H9 (cell line): ENCODE measurements at regions not wholly inside any gene's neighbourhood (a gene's known extent, or its start where the extent isn't known, plus 50 kb on each side); places are given as distances from the start of the nearest gene placed in this dataset.

ENCODE experiments used
- DNase-seq: peaks from one replicate; pipeline ENCODE4 v3.0.0-alpha.2; 2017
- H2AFZ ChIP-seq: one replicate; pipeline ENCODE4 v1.6.1; 2013; ENCODE audit warnings: mild to moderate bottlenecking, low read length, control low read depth, moderate library complexity
- H2AK5ac ChIP-seq: 2 replicates; pipeline ENCODE4 v1.6.1; 2013; ENCODE audit warnings: low read length, control low read depth, mixed read lengths; ENCODE audit not compliant: insufficient read length
- H2BK120ac ChIP-seq: one replicate; pipeline ENCODE4 v1.6.1; 2013; ENCODE audit warnings: low read depth, mild to moderate bottlenecking, low read length, control low read depth, inconsistent platforms; ENCODE audit not compliant: poor library complexity, severe bottlenecking
- H2BK12ac ChIP-seq: 2 replicates; pipeline ENCODE4 v1.6.1; 2013; ENCODE audit warnings: low read length, control low read depth, mixed read lengths, low read depth; ENCODE audit not compliant: insufficient read length
- H2BK15ac ChIP-seq: 2 replicates; pipeline ENCODE4 v1.6.1; 2013; ENCODE audit warnings: low read depth, low read length, control low read depth
- H2BK20ac ChIP-seq: one replicate; pipeline ENCODE4 v1.6.1; 2013; ENCODE audit warnings: low read depth, mild to moderate bottlenecking, low read length, control low read depth, inconsistent platforms; ENCODE audit not compliant: poor library complexity, severe bottlenecking
- H2BK5ac ChIP-seq: 2 replicates; pipeline ENCODE4 v1.6.1; 2013; ENCODE audit warnings: low read length, control low read depth, mixed read lengths; ENCODE audit not compliant: insufficient read length
- H3K14ac ChIP-seq: 2 replicates; pipeline ENCODE4 v1.6.1; 2013; ENCODE audit warnings: low read length, control low read depth; ENCODE audit not compliant: insufficient read depth
- H3K18ac ChIP-seq: 2 replicates; pipeline ENCODE4 v1.6.1; 2013; ENCODE audit warnings: low read depth, mild to moderate bottlenecking, mixed read lengths, low read length, control low read depth; ENCODE audit not compliant: insufficient read length
- H3K23ac ChIP-seq: 2 replicates; pipeline ENCODE4 v1.6.1; 2013; ENCODE audit warnings: low read length, control low read depth, mixed read lengths, low read depth; ENCODE audit not compliant: insufficient read length
- H3K23me2 ChIP-seq: 2 replicates; pipeline ENCODE4 v1.6.1; 2013; ENCODE audit warnings: low read depth, mild to moderate bottlenecking, mixed read lengths, low read length, control low read depth; ENCODE audit not compliant: insufficient read length, poor library complexity, severe bottlenecking
- H3K27ac ChIP-seq: 2 replicates; pipeline ENCODE4 v1.5.1; 2013; ENCODE audit warnings: low read length, control low read depth, mixed read lengths, low read depth; ENCODE audit not compliant: insufficient read length
- H3K27me3 ChIP-seq: 2 replicates; pipeline ENCODE4 v1.6.1; 2013; ENCODE audit warnings: low read length, control low read depth, inconsistent platforms; ENCODE audit not compliant: insufficient read depth
- H3K4ac ChIP-seq: 2 replicates; pipeline ENCODE4 v1.6.1; 2013; ENCODE audit warnings: low read depth, mild to moderate bottlenecking, control low read depth, inconsistent platforms, low read length, moderate library complexity
- H3K4me1 ChIP-seq: 2 replicates; pipeline ENCODE4 v1.6.1; 2013; ENCODE audit warnings: low read length, control low read depth, inconsistent platforms; ENCODE audit not compliant: insufficient read depth
- H3K4me2 ChIP-seq: 2 replicates; pipeline ENCODE4 v1.6.1; 2013; ENCODE audit warnings: low read length, control low read depth, mixed read lengths; ENCODE audit not compliant: insufficient read length, insufficient read depth
- H3K56ac ChIP-seq: 2 replicates; pipeline ENCODE4 v1.6.1; 2013; ENCODE audit warnings: low read depth, mild to moderate bottlenecking, mixed read lengths, low read length, control low read depth; ENCODE audit not compliant: insufficient read length
- H3K79me1 ChIP-seq: 2 replicates; pipeline ENCODE4 v1.6.1; 2013; ENCODE audit warnings: low read depth, mild to moderate bottlenecking, moderate library complexity, low read length, control low read depth, inconsistent platforms; ENCODE audit not compliant: insufficient read depth, poor library complexity, severe bottlenecking
- H3K79me2 ChIP-seq: 2 replicates; pipeline ENCODE4 v1.6.1; 2013; ENCODE audit warnings: low read length, control low read depth, inconsistent platforms; ENCODE audit not compliant: insufficient read depth
- H3K9ac ChIP-seq: 2 replicates; pipeline ENCODE4 v1.6.1; 2013; ENCODE audit warnings: low read length, control low read depth, mixed read lengths; ENCODE audit not compliant: insufficient read length; ENCODE audit errors: extremely low read depth
- H3K9me3 ChIP-seq: one replicate; pipeline ENCODE4 v1.6.1; 2013; ENCODE audit warnings: low read depth, low read length, inconsistent platforms; ENCODE audit not compliant: control insufficient read depth
- H3T11ph ChIP-seq: one replicate; pipeline ENCODE4 v1.6.1; 2013; ENCODE audit warnings: mild to moderate bottlenecking, low read length, control low read depth, inconsistent platforms
- H4K20me1 ChIP-seq: one replicate; pipeline ENCODE4 v1.6.1; 2013; ENCODE audit not compliant: control insufficient read depth, insufficient read length, insufficient read depth
- H4K5ac ChIP-seq: 2 replicates; pipeline ENCODE4 v1.6.1; 2013; ENCODE audit warnings: low read depth, mild to moderate bottlenecking, mixed read lengths, low read length, control low read depth; ENCODE audit not compliant: insufficient read length
- H4K8ac ChIP-seq: replicated peaks from 2 replicates; pipeline ENCODE4 v1.6.1; 2013; ENCODE audit warnings: low read length, control low read depth, mixed read lengths, low read depth; ENCODE audit not compliant: insufficient read length
- H4K91ac ChIP-seq: 2 replicates; pipeline ENCODE4 v1.6.1; 2013; ENCODE audit warnings: low read depth, mild to moderate bottlenecking, moderate library complexity, mixed read lengths, low read length, control low read depth; ENCODE audit not compliant: insufficient read length
- H3K27ac Mint-ChIP-seq, 3 experiments: 2 replicates in 2 of 3; 3 replicates in 1 of 3; pipeline ENCODE4 v1.8.0; 2020 to 2021; ENCODE audit warnings: mixed read lengths in 3 of 3, mild to moderate bottlenecking in 1 of 3, moderate library complexity in 1 of 3
- H3K27me3 Mint-ChIP-seq: 2 replicates; pipeline ENCODE4 v1.8.0; 2021; ENCODE audit warnings: low read depth, mild to moderate bottlenecking, moderate library complexity, mixed read lengths
- H3K36me3 Mint-ChIP-seq, 3 experiments: 2 replicates in 2 of 3; 3 replicates in 1 of 3; pipeline ENCODE4 v1.8.0; 2020 to 2021; ENCODE audit warnings: low read depth in 3 of 3, mixed read lengths in 3 of 3; ENCODE audit not compliant: insufficient read depth in 1 of 3
- H3K4me1 Mint-ChIP-seq, 2 experiments: 2 replicates each; pipeline ENCODE4 v1.8.0; 2020; ENCODE audit warnings: mixed read lengths in 2 of 2
- H3K4me3 Mint-ChIP-seq, 2 experiments: 2 replicates in 1 of 2; 3 replicates in 1 of 2; pipeline ENCODE4 v1.8.0; 2020 to 2021; ENCODE audit warnings: mild to moderate bottlenecking in 2 of 2, mixed read lengths in 2 of 2, moderate library complexity in 1 of 2
- H3K9me3 Mint-ChIP-seq, 2 experiments: 2 replicates in 1 of 2; 3 replicates in 1 of 2; pipeline ENCODE4 v1.8.0; 2020; ENCODE audit warnings: mild to moderate bottlenecking in 2 of 2, mixed read lengths in 2 of 2, moderate library complexity in 1 of 2
- TF ChIP-seq, protein P1 (sequence below): fragments of 200-600 bp; sonication (generic); conservative IDR thresholded peaks from 3 replicates; pipeline ENCODE4 v1.8.0; 2021; ENCODE audit warnings: antibody characterized with exemption, mild to moderate bottlenecking

- Mint-ChIP-seq H3K27ac (no peak overlapping the region), H3K4me1 (peaks cover 3 to 4% of the 10 kb centered on the region in 2 experiments), H3K4me3 (no peak overlapping the region), H3K9me3 (peaks cover 28 to 30% of the 10 kb centered on the region in 2 experiments), H3K27me3 (peaks cover 6% of the 10 kb centered on the region), H3K36me3 (peaks cover 18 to 24% (median 21%) of the 10 kb centered on the region in 3 experiments)
- no peak overlapping the region for H2BK12ac ChIP-seq
- H3K27me3 ChIP-seq = no peaks in the 10 kb centered on the region
- no peaks in the 10 kb centered on the region for H4K20me1 ChIP-seq
- H3K79me1 ChIP-seq = no peaks in the 10 kb centered on the region
- no peak overlapping the region for H3T11ph ChIP-seq
- no peak overlapping the region for H2BK120ac ChIP-seq
- no peaks in the 10 kb centered on the region for H3K79me2 ChIP-seq
- H3K27ac ChIP-seq = no peak overlapping the region
- no peak overlapping the region for H2BK5ac ChIP-seq
- peaks cover 5% of the 10 kb centered on the region for H3K9me3 ChIP-seq
- no peak overlapping the region for H4K8ac ChIP-seq
- no peak overlapping the region for H4K91ac ChIP-seq
- no peak overlapping the region for H2AFZ ChIP-seq
- no peak overlapping the region for H2BK20ac ChIP-seq
- H4K5ac ChIP-seq = no peak overlapping the region
- H3K4me1 ChIP-seq = no peaks in the 10 kb centered on the region
- TF ChIP-seq, protein P1, sequence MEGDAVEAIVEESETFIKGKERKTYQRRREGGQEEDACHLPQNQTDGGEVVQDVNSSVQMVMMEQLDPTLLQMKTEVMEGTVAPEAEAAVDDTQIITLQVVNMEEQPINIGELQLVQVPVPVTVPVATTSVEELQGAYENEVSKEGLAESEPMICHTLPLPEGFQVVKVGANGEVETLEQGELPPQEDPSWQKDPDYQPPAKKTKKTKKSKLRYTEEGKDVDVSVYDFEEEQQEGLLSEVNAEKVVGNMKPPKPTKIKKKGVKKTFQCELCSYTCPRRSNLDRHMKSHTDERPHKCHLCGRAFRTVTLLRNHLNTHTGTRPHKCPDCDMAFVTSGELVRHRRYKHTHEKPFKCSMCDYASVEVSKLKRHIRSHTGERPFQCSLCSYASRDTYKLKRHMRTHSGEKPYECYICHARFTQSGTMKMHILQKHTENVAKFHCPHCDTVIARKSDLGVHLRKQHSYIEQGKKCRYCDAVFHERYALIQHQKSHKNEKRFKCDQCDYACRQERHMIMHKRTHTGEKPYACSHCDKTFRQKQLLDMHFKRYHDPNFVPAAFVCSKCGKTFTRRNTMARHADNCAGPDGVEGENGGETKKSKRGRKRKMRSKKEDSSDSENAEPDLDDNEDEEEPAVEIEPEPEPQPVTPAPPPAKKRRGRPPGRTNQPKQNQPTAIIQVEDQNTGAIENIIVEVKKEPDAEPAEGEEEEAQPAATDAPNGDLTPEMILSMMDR = no peak
- H2BK15ac ChIP-seq = no peak overlapping the region
- no peak overlapping the region for H3K56ac ChIP-seq
- H3K9ac ChIP-seq = no peak overlapping the region
- DNase-seq = no peak
- H3K4me2 ChIP-seq = no peak overlapping the region
- no peak overlapping the region for H3K4ac ChIP-seq
- H3K23ac ChIP-seq = no peak overlapping the region
- H3K18ac ChIP-seq = no peak overlapping the region
- no peak overlapping the region for H3K14ac ChIP-seq
- no peaks in the 10 kb centered on the region for H3K23me2 ChIP-seq
- H2AK5ac ChIP-seq = no peak overlapping the region
Observed at GRCh38 chr1:229137271-229137670, 133.6 kb upstream of the RAB4A start.
